ENCODE measurements at regions not wholly inside any gene's neighbourhood (a gene's known extent, or its start where the extent isn't known, plus 50 kb on each side); places are given as distances from the start of the nearest gene placed in this dataset.
"Not testable (repeated sequence)": the region's sequence is repeated elsewhere in the genome, so short reads cannot be mapped to it uniquely, and the experiment has no call there.

DNA sequence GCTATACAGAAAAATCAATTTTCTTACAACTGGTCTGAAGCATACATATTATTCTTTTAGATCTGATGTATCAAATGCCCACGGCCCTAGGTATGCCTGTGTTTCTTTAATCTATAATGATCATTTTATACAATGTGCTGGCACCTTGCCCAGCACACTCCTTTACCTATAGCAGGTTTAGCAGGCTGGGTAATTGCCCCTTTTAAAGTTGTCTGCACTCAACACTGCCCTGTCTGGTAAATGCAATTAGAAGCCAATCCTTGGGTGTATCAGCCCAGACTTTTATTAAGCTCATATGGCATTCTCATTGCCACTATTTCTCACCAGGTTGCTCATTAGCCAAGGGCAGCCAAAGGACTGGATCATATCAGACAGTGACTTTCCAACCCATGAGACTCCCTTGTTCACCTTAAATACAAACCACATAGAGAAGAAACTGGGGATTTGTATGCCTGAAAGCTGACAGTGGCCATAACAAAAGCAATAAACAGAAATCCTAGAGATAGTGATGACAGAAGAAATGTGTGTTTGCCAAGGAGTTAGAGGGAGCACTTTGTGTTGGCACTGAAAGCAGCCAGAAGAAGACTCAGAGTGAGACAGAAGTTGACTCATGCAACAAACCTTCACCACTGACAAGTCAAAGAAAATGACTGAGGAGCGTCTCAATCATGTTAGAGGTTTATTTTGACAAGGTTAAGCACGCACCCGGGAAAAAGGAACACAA is 334.2 kb downstream of the SPATA31A7 start:
- not testable (repeated sequence) for H3K27ac ChIP-seq (ENCODE audit: poor library complexity, severe bottlenecking); H3K27me3 ChIP-seq (ENCODE audit: insufficient read depth, poor library complexity, severe bottlenecking)
- ATAC-seq (ENCODE audit: low read depth) = peak; percentile 48; the same call in 1 of the 3 replicates

GRCh38 chr9:61525629-61526028 is 335.8 kb downstream of the SPATA31A7 start:
- not testable (repeated sequence) for H3K9me3 ChIP-seq (ENCODE audit: severe bottlenecking); H3K27me3 ChIP-seq (ENCODE audit: insufficient read depth, poor library complexity, severe bottlenecking); H3K27ac ChIP-seq (ENCODE audit: poor library complexity, severe bottlenecking); DNase-seq (ENCODE audit: low spot score); ATAC-seq (ENCODE audit: low read depth); H3K4me3 ChIP-seq (ENCODE audit: severe bottlenecking); H3K36me3 ChIP-seq (ENCODE audit: low read depth); H3K4me1 ChIP-seq (ENCODE audit: insufficient read depth, poor library complexity, severe bottlenecking)

More for the DNA sequence above, 334.2 kb downstream of the SPATA31A7 start:
- not testable (repeated sequence) for H3K4me1 ChIP-seq (ENCODE audit: insufficient read depth, poor library complexity, severe bottlenecking); H3K36me3 ChIP-seq (ENCODE audit: low read depth); H3K4me3 ChIP-seq (ENCODE audit: severe bottlenecking); H3K9me3 ChIP-seq (ENCODE audit: severe bottlenecking); DNase-seq (ENCODE audit: low spot score)

GRCh38 chr9:61550101-61550748 is 360.4 kb downstream of the SPATA31A7 start:
- not testable (repeated sequence) for H3K9me3 ChIP-seq (ENCODE audit: severe bottlenecking); ATAC-seq (ENCODE audit: low read depth); H3K4me1 ChIP-seq (ENCODE audit: insufficient read depth, poor library complexity, severe bottlenecking); H3K36me3 ChIP-seq (ENCODE audit: low read depth); H3K4me3 ChIP-seq (ENCODE audit: severe bottlenecking); DNase-seq (ENCODE audit: low spot score); H3K27ac ChIP-seq (ENCODE audit: poor library complexity, severe bottlenecking); H3K27me3 ChIP-seq (ENCODE audit: insufficient read depth, poor library complexity, severe bottlenecking)

DNA sequence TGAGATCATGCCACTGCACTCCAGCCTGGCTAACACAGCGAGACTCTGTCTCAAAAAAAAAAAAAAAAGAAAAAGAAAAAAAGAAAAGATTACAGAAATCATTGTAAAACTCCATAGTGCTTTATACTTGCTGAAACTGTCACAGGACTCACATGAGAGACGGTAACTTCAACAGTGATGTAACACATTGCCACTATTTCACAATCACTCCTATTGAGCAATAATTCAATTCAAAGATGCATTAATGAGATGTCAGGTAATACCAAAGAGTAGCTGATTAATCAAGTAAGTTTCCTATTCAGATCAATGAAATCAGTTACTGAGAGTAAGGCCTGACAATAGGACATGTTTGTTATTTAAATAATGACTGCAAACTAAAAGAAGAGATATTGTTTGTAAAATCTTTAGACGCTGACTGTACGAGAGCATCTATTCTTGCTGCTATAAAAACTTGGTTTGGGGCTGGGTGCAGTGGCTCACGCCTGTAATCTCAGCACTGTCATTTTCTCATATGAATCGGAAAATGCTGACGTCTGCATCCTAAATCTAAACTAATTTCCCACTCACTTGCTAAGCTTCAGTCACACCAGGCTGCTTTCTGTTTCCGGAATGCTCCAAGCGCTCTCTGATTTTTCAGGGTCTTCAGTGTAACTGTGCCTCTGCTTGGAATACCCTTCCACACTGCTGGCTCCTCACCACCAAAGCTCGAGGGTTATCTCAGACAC is 381.7 kb downstream of the SPATA31A7 start:
- not testable (repeated sequence) for H3K27ac ChIP-seq (ENCODE audit: poor library complexity, severe bottlenecking); H3K36me3 ChIP-seq (ENCODE audit: low read depth); H3K4me1 ChIP-seq (ENCODE audit: insufficient read depth, poor library complexity, severe bottlenecking); H3K9me3 ChIP-seq (ENCODE audit: severe bottlenecking); H3K27me3 ChIP-seq (ENCODE audit: insufficient read depth, poor library complexity, severe bottlenecking); DNase-seq (ENCODE audit: low spot score); H3K4me3 ChIP-seq (ENCODE audit: severe bottlenecking); ATAC-seq (ENCODE audit: low read depth)

DNA sequence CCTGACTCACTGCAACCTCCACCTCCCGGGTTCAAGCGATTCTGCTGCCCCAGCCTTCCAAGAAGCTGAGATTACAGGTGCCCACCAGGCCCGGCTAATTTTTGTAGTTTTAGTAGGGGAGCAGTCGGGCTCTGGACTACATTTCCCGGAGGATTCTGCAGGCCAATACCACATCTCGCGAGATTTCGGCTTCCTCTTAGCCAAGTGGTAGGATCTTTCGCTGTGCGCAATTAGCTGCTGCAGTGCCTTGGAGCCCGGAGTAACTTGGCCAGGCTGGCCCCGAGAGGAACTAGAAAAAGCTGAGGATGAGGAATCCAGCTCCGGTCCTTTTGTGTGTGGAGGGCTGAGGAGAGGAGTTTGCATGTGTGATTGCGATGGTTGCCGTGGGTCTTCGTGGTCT is 382.5 kb downstream of the SPATA31A7 start:
- H3K4me3 ChIP-seq (ENCODE audit: severe bottlenecking); ATAC-seq (ENCODE audit: low read depth); H3K27ac ChIP-seq (ENCODE audit: poor library complexity, severe bottlenecking); H3K9me3 ChIP-seq (ENCODE audit: severe bottlenecking); DNase-seq (ENCODE audit: low spot score); H3K36me3 ChIP-seq (ENCODE audit: low read depth); H3K4me1 ChIP-seq (ENCODE audit: insufficient read depth, poor library complexity, severe bottlenecking); H3K27me3 ChIP-seq (ENCODE audit: insufficient read depth, poor library complexity, severe bottlenecking): not testable (repeated sequence)

DNA sequence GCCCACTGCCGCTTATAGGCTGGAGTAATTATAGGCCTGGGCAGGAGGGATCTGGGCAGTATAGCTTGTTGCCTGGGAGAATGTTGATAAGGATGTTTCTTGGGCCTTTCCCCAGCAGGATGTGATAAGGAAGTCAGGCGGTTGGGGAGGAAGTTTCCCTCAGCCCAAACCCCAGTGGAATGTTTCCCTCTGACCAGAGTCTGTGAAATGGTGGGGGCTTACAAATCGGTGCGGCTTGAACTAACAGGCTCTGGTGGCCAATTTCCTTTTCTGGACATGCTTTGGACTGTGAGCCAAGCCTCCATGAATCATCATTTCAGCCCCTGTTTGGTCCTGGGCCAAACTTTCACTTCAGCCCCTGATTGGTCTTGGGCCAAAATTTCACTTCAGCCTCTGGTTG is 383.6 kb downstream of the SPATA31A7 start:
- DNase-seq (ENCODE audit: low spot score); H3K36me3 ChIP-seq (ENCODE audit: low read depth); H3K4me1 ChIP-seq (ENCODE audit: insufficient read depth, poor library complexity, severe bottlenecking); H3K27ac ChIP-seq (ENCODE audit: poor library complexity, severe bottlenecking); H3K9me3 ChIP-seq (ENCODE audit: severe bottlenecking); H3K4me3 ChIP-seq (ENCODE audit: severe bottlenecking); ATAC-seq (ENCODE audit: low read depth); H3K27me3 ChIP-seq (ENCODE audit: insufficient read depth, poor library complexity, severe bottlenecking): not testable (repeated sequence)

Data from RWPE2 (cell line).